Trophoblast cell (in vitro differentiated cells and primary cell): ENCODE measurements at regions not wholly inside any gene's neighbourhood (a gene's known extent, or its start where the extent isn't known, plus 50 kb on each side); places are given as distances from the start of the nearest gene placed in this dataset.
"Not testable (repeated sequence)": the region's sequence is repeated elsewhere in the genome, so short reads cannot be mapped to it uniquely, and the experiment has no call there.

Source experiments
- DNase-seq, 2 donors: peaks; one replicate each; pipeline ENCODE4 v3.0.0-alpha.2; 2016
- H2AFZ ChIP-seq: 2 replicates; pipeline ENCODE4 v1.6.1; 2013; ENCODE audit warnings: low read length, moderate library complexity, mild to moderate bottlenecking; ENCODE audit not compliant: insufficient read depth, poor library complexity
- H2AK5ac ChIP-seq: 2 replicates; pipeline ENCODE4 v1.6.1; 2013; ENCODE audit warnings: mild to moderate bottlenecking, low read length
- H2BK120ac ChIP-seq: 2 replicates; pipeline ENCODE4 v1.6.1; 2013; ENCODE audit warnings: low read length, mild to moderate bottlenecking, moderate library complexity; ENCODE audit not compliant: insufficient read depth, poor library complexity
- H2BK12ac ChIP-seq: 2 replicates; pipeline ENCODE4 v1.6.1; 2013; ENCODE audit warnings: mild to moderate bottlenecking, low read length, moderate library complexity
- H2BK5ac ChIP-seq: 2 replicates; pipeline ENCODE4 v1.6.1; 2013; ENCODE audit warnings: low read length, low read depth, moderate library complexity, mild to moderate bottlenecking; ENCODE audit not compliant: poor library complexity
- H3K14ac ChIP-seq: 2 replicates; pipeline ENCODE4 v1.6.1; 2013; ENCODE audit warnings: mild to moderate bottlenecking, low read length
- H3K18ac ChIP-seq: 2 replicates; pipeline ENCODE4 v1.6.1; 2013; ENCODE audit warnings: mild to moderate bottlenecking, low read length
- H3K23ac ChIP-seq: 2 replicates; pipeline ENCODE4 v1.6.1; 2013; ENCODE audit warnings: low read length
- H3K27ac ChIP-seq: 2 replicates; pipeline ENCODE4 v1.5.1; 2013; ENCODE audit warnings: low read depth, mild to moderate bottlenecking, inconsistent platforms, low read length, moderate library complexity
- H3K27me3 ChIP-seq: 2 replicates; pipeline ENCODE4 v1.6.1; 2013; ENCODE audit warnings: inconsistent platforms, mild to moderate bottlenecking, low read length, moderate library complexity; ENCODE audit not compliant: insufficient read depth
- H3K36me3 ChIP-seq, 2 experiments: 1 replicate in 1 of 2; 2 replicates in 1 of 2; pipeline ENCODE4 v1.6.1; 2013; ENCODE audit warnings: low read length in 2 of 2, mild to moderate bottlenecking in 2 of 2, moderate library complexity in 1 of 2; ENCODE audit not compliant: insufficient read depth in 2 of 2, control insufficient read depth in 1 of 2
- H3K4ac ChIP-seq: 2 replicates; pipeline ENCODE4 v1.6.1; 2013; ENCODE audit warnings: low read depth, mild to moderate bottlenecking, low read length, moderate library complexity
- H3K4me1 ChIP-seq, 2 experiments: 1 replicate in 1 of 2; 2 replicates in 1 of 2; pipeline ENCODE4 v1.6.1; 2013; ENCODE audit warnings: low read length in 2 of 2, mild to moderate bottlenecking in 2 of 2, moderate library complexity in 1 of 2; ENCODE audit not compliant: insufficient read depth in 2 of 2, control insufficient read depth in 1 of 2
- H3K4me2 ChIP-seq: 2 replicates; pipeline ENCODE4 v1.6.1; 2013; ENCODE audit warnings: inconsistent platforms, mild to moderate bottlenecking, low read length, moderate library complexity
- H3K4me3 ChIP-seq: 2 replicates; pipeline ENCODE4 v1.5.1; 2013; ENCODE audit warnings: mild to moderate bottlenecking, low read depth, low read length, inconsistent platforms
- H3K79me1 ChIP-seq: one replicate; pipeline ENCODE4 v1.6.1; 2013; ENCODE audit warnings: low read length
- H3K79me2 ChIP-seq: 2 replicates; pipeline ENCODE4 v1.6.1; 2013; ENCODE audit warnings: low read length, mild to moderate bottlenecking; ENCODE audit not compliant: control insufficient read depth, insufficient read depth, poor library complexity
- H3K9ac ChIP-seq: 2 replicates; pipeline ENCODE4 v1.6.1; 2013; ENCODE audit warnings: mild to moderate bottlenecking, low read length
- H3K9me3 ChIP-seq: 2 replicates; pipeline ENCODE4 v1.6.1; 2013; ENCODE audit warnings: low read depth, mild to moderate bottlenecking, control low read depth, inconsistent platforms, low read length; ENCODE audit not compliant: insufficient read depth
- H4K12ac ChIP-seq: 2 replicates; pipeline ENCODE4 v1.6.1; 2013; ENCODE audit warnings: low read depth, mild to moderate bottlenecking, low read length, moderate library complexity
- H4K8ac ChIP-seq: 2 replicates; pipeline ENCODE4 v1.6.1; 2013; ENCODE audit warnings: low read depth, mild to moderate bottlenecking, low read length, moderate library complexity
- H4K91ac ChIP-seq: one replicate; pipeline ENCODE4 v1.6.1; 2013; ENCODE audit warnings: low read depth, mild to moderate bottlenecking, low read length, moderate library complexity
- WGBS: extraction: QIAGEN DNeasy Blood & Tissue Kit; methylation state at CpG from one replicate; pipeline ENCODE4 v1.1.7; 2013; ENCODE audit warnings: missing lambda C conversion rate; ENCODE audit not compliant: insufficient read length, insufficient coverage; ENCODE audit errors: extremely low coverage; 5-methylcytosine and 5-hydroxymethylcytosine counted together

DNA sequence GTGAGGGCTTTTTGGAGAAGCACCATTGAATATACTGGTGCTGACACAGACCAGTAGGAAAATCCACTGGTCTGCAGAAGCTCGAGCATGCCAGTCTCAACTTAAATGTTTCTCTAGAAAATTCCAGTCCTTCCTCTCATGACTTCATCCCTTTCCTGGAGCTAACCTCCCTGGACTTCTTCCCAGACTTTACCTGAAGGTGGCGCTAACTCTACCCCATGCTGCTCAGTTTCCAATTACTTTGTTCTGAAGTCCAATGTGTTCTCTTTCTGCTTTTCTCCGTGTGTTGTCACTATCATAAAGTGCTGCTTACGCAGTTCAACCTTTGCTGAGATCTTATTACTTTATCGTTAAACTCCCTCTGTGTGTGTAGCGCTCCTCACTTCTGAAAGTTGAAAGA lies 158.4 kb downstream of the ZNF37A start:
- H3K9me3 ChIP-seq, H4K12ac ChIP-seq, H3K79me1 ChIP-seq, H3K23ac ChIP-seq, H3K4me3 ChIP-seq, H4K8ac ChIP-seq, H4K91ac ChIP-seq, H2AFZ ChIP-seq, H2BK5ac ChIP-seq, H2BK12ac ChIP-seq, H3K36me3 ChIP-seq, H3K27ac ChIP-seq, H3K79me2 ChIP-seq, H3K27me3 ChIP-seq, H3K9ac ChIP-seq, H2BK120ac ChIP-seq, H3K4me1 ChIP-seq, H3K4ac ChIP-seq, H3K4me2 ChIP-seq, H3K14ac ChIP-seq, H3K18ac ChIP-seq, H2AK5ac ChIP-seq: not testable (repeated sequence)
- peak in 1 of 2 donors; percentile 14 for DNase-seq
- WGBS: no CpG with 5 or more reads among the region's 6 CpGs

DNA sequence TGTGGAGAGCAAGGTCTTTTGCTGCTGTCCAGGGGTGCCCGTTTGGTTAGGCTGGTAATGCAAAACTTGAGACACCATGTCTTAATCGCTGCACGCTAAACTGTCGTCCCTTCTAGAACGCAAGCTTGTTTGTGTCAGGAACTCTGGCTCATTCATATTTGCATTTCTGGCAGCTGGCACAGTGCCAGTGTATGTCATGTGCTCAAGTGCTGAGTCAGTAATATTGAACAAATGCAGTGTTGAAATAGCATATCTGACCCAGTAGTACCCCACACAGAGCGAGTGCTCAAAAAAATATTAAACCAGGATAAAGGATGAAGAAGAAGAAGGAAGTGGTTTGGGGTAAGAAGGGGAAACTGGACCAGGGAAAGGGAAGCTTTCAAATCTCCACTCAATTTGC lies 173.4 kb downstream of the ZNF37A start:
- not testable (repeated sequence) for H3K4me2 ChIP-seq, H2AFZ ChIP-seq, DNase-seq, H3K27me3 ChIP-seq, H3K79me1 ChIP-seq, H4K91ac ChIP-seq, H3K4ac ChIP-seq, H2BK12ac ChIP-seq, H3K4me1 ChIP-seq, H4K12ac ChIP-seq, H3K9ac ChIP-seq, H3K14ac ChIP-seq, H3K23ac ChIP-seq, H4K8ac ChIP-seq, H3K27ac ChIP-seq, H2AK5ac ChIP-seq, H3K36me3 ChIP-seq, H3K79me2 ChIP-seq, H3K4me3 ChIP-seq, H2BK5ac ChIP-seq, H2BK120ac ChIP-seq, H3K18ac ChIP-seq
- H3K9me3 ChIP-seq: peaks cover 14% of the 10 kb centered on the region
- no CpG with 5 or more reads among the region's 6 CpGs for WGBS

DNA sequence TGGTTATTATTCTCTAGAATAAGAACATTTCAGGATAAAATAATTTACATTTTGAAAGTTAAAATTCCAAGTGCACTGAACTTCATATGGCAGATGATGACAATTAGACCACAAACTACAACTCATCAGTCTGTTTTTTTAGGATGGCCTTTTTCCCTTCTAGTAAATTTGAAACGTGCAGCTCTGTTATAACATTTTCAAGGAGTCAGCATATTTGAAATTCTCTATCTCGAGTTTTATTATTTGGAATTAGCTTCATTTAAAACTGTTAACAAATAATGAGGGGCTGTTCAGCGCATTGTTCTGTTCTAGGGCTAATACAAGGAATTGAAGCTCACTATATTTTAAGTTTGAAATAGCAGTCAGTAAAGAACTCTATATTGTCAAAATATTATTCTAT lies 176.9 kb downstream of the ZNF37A start:
- H4K8ac ChIP-seq, H3K36me3 ChIP-seq, H3K79me2 ChIP-seq, H3K4me2 ChIP-seq, H4K12ac ChIP-seq, H2AK5ac ChIP-seq, H3K9ac ChIP-seq, H3K4ac ChIP-seq, H3K23ac ChIP-seq, H3K79me1 ChIP-seq, DNase-seq, H3K4me3 ChIP-seq, H3K27me3 ChIP-seq, H2BK12ac ChIP-seq, H3K4me1 ChIP-seq, H2AFZ ChIP-seq, H3K14ac ChIP-seq, H2BK120ac ChIP-seq, H3K27ac ChIP-seq, H4K91ac ChIP-seq, H2BK5ac ChIP-seq, H3K18ac ChIP-seq: not testable (repeated sequence)
- WGBS: no CpG with 5 or more reads among the region's 3 CpGs
- H3K9me3 ChIP-seq: peaks cover 11% of the 10 kb centered on the region

DNA sequence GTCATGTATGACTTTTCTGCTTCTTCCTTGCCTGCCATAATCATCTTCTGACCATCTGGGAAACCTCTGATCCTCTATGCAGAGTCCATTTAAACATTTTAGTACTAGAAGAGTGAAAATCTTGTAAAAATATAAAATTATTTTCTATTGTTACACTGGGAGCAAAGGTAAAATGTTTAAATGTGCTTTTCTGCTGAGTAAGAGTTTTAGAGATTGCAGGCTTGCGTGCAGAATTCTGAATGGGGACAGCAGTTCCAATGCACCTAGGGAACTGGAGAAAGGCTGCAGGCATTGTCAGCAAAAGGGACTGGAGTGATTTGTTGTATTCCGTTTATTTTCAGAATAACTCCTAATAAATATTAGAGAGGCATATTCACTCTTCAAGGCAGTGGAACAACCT lies 180.7 kb downstream of the ZNF37A start:
- H3K4me2 ChIP-seq, H2BK5ac ChIP-seq, H2BK120ac ChIP-seq, H2AK5ac ChIP-seq, H4K8ac ChIP-seq, H2BK12ac ChIP-seq, H3K27ac ChIP-seq, H3K9ac ChIP-seq, H3K36me3 ChIP-seq, H4K12ac ChIP-seq, H2AFZ ChIP-seq, H4K91ac ChIP-seq, H3K79me1 ChIP-seq, H3K18ac ChIP-seq, H3K4me1 ChIP-seq, H3K27me3 ChIP-seq, H3K4me3 ChIP-seq, DNase-seq, H3K79me2 ChIP-seq, H3K23ac ChIP-seq, H3K14ac ChIP-seq, H3K4ac ChIP-seq, H3K9me3 ChIP-seq: not testable (repeated sequence)
- WGBS: no CpG with 5 or more reads among the region's 2 CpGs
